Left ventricle myocardium inferior (tissue), 1 donor: ENCODE measurements at regions not wholly inside any gene's neighbourhood (a gene's known extent, or its start where the extent isn't known, plus 50 kb on each side); places are given as distances from the start of the nearest gene placed in this dataset.

Experiments
- DNase-seq: peaks from one replicate; pipeline ENCODE4 v3.0.0-alpha.2; 2020
- H3K27ac ChIP-seq: fragments of 200-600 bp; replicated peaks from 2 replicates; pipeline ENCODE4 v1.8.0; 2021
- H3K27me3 ChIP-seq: fragments of 200-600 bp; 2 replicates; pipeline ENCODE4 v1.8.0; 2021; ENCODE audit warnings: low read depth
- H3K36me3 ChIP-seq: fragments of 200-600 bp; 2 replicates; pipeline ENCODE4 v1.8.0; 2021
- H3K4me1 ChIP-seq: fragments of 200-600 bp; 2 replicates; pipeline ENCODE4 v1.8.0; 2021
- H3K4me3 ChIP-seq: fragments of 200-600 bp; 2 replicates; pipeline ENCODE4 v1.8.0; 2021; ENCODE audit warnings: mild to moderate bottlenecking, moderate library complexity
- H3K9me3 ChIP-seq: fragments of 200-600 bp; replicated peaks from 2 replicates; pipeline ENCODE4 v1.8.0; 2021
- CTCF ChIP-seq: fragments of 200-600 bp; IDR thresholded peaks from 2 replicates; pipeline ENCODE4 v1.8.0; 2021; ENCODE audit warnings: antibody characterized with exemption, mild to moderate bottlenecking, borderline replicate concordance
- intact Hi-C: fragments of 100-400 bp; cut with micrococcal nuclease; formaldehyde crosslinking; loops from one replicate; pipeline ENCODE4 v1.11.0; 2022
- donor health status: DM: no; HTN: yes; CAD: no; lungs with severe emphysema.

- H3K27ac ChIP-seq: no peak overlapping the region
- no peaks in the 10 kb centered on the region for H3K9me3 ChIP-seq
- H3K36me3 ChIP-seq: no peaks in the 10 kb centered on the region
- no peaks in the 10 kb centered on the region for H3K4me1 ChIP-seq
- H3K27me3 ChIP-seq: peaks cover 11% of the 10 kb centered on the region
- intact Hi-C loops: no loop called here
- no peak overlapping the region for H3K4me3 ChIP-seq
- no peak for TF ChIP-seq CTCF
- no peak for DNase-seq
Observed at GRCh38 chr5:2847608-2848007, 96.1 kb upstream of the IRX2 start.

GRCh38 chr5:2841208-2841607, 89.7 kb upstream of the IRX2 start:
- DNase-seq: no peak
- Histone ChIP-seq H3K27me3 (peaks cover 19% of the 10 kb centered on the region), H3K27ac (no peak overlapping the region), H3K9me3 (no peaks in the 10 kb centered on the region), H3K36me3 (no peaks in the 10 kb centered on the region), H3K4me3 (no peak overlapping the region), H3K4me1 (no peaks in the 10 kb centered on the region)
- intact Hi-C loops: no loop called here
- no peak for TF ChIP-seq CTCF

GRCh38 chr5:2840372-2840915, 89.0 kb upstream of the IRX2 start:
- Histone ChIP-seq H3K4me1 (no peaks in the 10 kb centered on the region), H3K27ac (no peak overlapping the region), H3K4me3 (no peak overlapping the region), H3K9me3 (no peaks in the 10 kb centered on the region), H3K27me3 (peaks cover 26% of the 10 kb centered on the region), H3K36me3 (no peaks in the 10 kb centered on the region)
- intact Hi-C loops: no loop called here
- no peak for TF ChIP-seq CTCF
- DNase-seq: no peak

GRCh38 chr5:2836133-2836532, 84.7 kb upstream of the IRX2 start:
- TF ChIP-seq CTCF: no peak
- H3K27me3 ChIP-seq: peaks cover 45% of the 10 kb centered on the region
- H3K36me3 ChIP-seq: no peaks in the 10 kb centered on the region
- no peak for DNase-seq
- no peaks in the 10 kb centered on the region for H3K9me3 ChIP-seq
- H3K4me3 ChIP-seq: no peak overlapping the region
- intact Hi-C loops: no loop called here
- no peaks in the 10 kb centered on the region for H3K4me1 ChIP-seq
- no peak overlapping the region for H3K27ac ChIP-seq

GRCh38 chr5:2833556-2833955, 82.1 kb upstream of the IRX2 start:
- no peak for TF ChIP-seq CTCF
- H3K36me3 ChIP-seq: no peaks in the 10 kb centered on the region
- intact Hi-C loops: no loop called here

More at GRCh38 chr5:2833556-2833955, 82.1 kb upstream of the IRX2 start:
- Histone ChIP-seq H3K9me3 (no peaks in the 10 kb centered on the region), H3K4me1 (no peaks in the 10 kb centered on the region), H3K27me3 (peaks cover 68% of the 10 kb centered on the region), H3K27ac (no peak overlapping the region), H3K4me3 (no peak overlapping the region)
- DNase-seq: no peak
